Esophagus squamous epithelium (tissue), 4 donors: ENCODE measurements at regions not wholly inside any gene's neighbourhood (a gene's known extent, or its start where the extent isn't known, plus 50 kb on each side); places are given as distances from the start of the nearest gene placed in this dataset.

Experiments
- POLR2A ChIP-seq, 4 donors: fragments of 450-650 bp; IDR thresholded peaks; one replicate each; pipeline ENCODE4 v1.6.1; 2017; ENCODE audit warnings: antibody characterized with exemption in 4 of 4, mild to moderate bottlenecking in 4 of 4, moderate library complexity in 3 of 4
- TF ChIP-seq, protein P1 (sequence below), 6 experiments: fragments of 450-650 bp in 4 of 6; fragments of 200-600 bp in 2 of 6; sonication (generic) in 2 of 6; IDR thresholded peaks; one replicate each; pipeline ENCODE4 v1.5.1; 2016 to 2019; ENCODE audit warnings: antibody characterized with exemption in 6 of 6, mild to moderate bottlenecking in 4 of 6, moderate library complexity in 4 of 6

DNA sequence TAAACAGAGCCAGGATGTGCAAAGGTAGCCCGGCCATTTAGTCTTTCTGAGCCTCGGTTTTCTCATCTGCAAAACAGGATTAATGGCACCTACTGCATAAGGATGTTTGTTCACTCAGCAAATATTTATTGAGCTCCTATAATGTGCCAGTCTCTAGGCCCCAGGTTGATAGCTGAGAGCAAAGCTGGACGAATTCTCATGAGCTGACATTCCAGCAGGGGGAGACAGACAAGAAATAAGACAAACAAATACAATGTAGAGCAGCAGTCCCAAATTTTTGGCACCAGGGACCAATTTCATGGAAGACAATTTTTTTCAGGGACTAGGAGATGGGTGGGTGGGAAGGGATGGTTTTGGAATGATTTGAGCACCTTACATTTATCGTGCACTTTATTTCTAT, 74.3 kb upstream of the PAX7 start:
- TF ChIP-seq, protein P1, sequence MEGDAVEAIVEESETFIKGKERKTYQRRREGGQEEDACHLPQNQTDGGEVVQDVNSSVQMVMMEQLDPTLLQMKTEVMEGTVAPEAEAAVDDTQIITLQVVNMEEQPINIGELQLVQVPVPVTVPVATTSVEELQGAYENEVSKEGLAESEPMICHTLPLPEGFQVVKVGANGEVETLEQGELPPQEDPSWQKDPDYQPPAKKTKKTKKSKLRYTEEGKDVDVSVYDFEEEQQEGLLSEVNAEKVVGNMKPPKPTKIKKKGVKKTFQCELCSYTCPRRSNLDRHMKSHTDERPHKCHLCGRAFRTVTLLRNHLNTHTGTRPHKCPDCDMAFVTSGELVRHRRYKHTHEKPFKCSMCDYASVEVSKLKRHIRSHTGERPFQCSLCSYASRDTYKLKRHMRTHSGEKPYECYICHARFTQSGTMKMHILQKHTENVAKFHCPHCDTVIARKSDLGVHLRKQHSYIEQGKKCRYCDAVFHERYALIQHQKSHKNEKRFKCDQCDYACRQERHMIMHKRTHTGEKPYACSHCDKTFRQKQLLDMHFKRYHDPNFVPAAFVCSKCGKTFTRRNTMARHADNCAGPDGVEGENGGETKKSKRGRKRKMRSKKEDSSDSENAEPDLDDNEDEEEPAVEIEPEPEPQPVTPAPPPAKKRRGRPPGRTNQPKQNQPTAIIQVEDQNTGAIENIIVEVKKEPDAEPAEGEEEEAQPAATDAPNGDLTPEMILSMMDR (IDR thresholded peaks at IDR 0.05), result peak in 2 of 6 experiments; percentile 12 to 16
- no peak for TF ChIP-seq POLR2A (IDR thresholded peaks at IDR 0.05)
